ENCODE measurements at regions not wholly inside any gene's neighbourhood (a gene's known extent, or its start where the extent isn't known, plus 50 kb on each side); places are given as distances from the start of the nearest gene placed in this dataset.

DNA sequence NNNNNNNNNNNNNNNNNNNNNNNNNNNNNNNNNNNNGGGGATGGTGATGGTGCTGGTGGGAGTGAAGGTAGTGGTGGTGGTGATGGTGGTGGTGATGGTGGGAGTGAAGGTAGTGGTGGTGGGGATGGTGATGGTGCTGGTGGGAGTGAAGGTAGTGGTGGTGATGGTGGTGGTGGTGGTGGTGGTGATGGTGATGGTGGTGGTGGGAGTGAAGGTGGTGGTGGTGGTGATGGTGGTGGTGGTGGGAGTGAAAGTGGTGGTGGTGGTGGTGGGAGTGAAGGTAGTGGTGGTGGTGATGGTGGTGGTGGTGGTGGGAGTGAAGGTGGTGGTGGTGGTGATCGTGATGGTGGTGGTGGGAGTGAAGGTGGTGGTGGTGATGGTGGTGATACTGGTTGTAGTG, 93.6 kb downstream of the CRYAA start:
- TF ChIP-seq, protein P1, sequence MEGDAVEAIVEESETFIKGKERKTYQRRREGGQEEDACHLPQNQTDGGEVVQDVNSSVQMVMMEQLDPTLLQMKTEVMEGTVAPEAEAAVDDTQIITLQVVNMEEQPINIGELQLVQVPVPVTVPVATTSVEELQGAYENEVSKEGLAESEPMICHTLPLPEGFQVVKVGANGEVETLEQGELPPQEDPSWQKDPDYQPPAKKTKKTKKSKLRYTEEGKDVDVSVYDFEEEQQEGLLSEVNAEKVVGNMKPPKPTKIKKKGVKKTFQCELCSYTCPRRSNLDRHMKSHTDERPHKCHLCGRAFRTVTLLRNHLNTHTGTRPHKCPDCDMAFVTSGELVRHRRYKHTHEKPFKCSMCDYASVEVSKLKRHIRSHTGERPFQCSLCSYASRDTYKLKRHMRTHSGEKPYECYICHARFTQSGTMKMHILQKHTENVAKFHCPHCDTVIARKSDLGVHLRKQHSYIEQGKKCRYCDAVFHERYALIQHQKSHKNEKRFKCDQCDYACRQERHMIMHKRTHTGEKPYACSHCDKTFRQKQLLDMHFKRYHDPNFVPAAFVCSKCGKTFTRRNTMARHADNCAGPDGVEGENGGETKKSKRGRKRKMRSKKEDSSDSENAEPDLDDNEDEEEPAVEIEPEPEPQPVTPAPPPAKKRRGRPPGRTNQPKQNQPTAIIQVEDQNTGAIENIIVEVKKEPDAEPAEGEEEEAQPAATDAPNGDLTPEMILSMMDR (conservative IDR thresholded peaks at IDR 0.05): no peak
- Mint-ChIP-seq H3K4me3 (no peak overlapping the region), H3K27ac (ENCODE audit: unreplicated experiment) (no peak overlapping the region), H3K36me3 (ENCODE audit: low read depth) (no peaks in the 10 kb centered on the region), H3K9me3 (peaks cover 3% of the 10 kb centered on the region), H3K4me1 (no peaks in the 10 kb centered on the region), H3K27me3 (ENCODE audit: low read depth) (no peaks in the 10 kb centered on the region)
- DNase-seq (ENCODE audit: low read depth, low spot score): no peak

All from neural crest cell (in vitro differentiated cells).